ENCODE measurements at regions not wholly inside any gene's neighbourhood (a gene's known extent, or its start where the extent isn't known, plus 50 kb on each side); places are given as distances from the start of the nearest gene placed in this dataset.

DNA sequence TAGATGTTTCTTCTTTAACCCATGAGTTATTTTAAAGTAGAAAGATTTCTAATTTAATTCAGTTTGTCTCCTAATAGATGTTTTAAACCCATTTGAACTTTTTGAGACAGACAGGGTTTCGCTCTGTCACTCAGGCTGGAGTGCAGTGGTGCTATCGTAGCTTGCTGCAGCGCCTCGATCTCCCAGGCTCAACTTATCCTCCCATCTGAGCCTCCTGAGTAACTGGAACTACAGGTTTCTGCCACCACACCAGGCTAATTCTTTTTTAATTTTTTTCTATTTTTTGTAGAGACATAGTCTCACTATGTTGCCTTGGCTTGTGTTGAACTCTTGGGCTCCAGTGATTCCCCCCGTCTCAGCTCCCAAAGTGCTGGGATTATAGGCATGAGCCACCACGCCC, 53.0 kb upstream of the RAB18 start:
- DNase-seq (ENCODE audit: extremely low read depth, low read depth): no peak
- no peak overlapping the region for H3K4me3 ChIP-seq (replicated peaks; ENCODE audit: low read depth, low read length)
- TF ChIP-seq, protein P1, sequence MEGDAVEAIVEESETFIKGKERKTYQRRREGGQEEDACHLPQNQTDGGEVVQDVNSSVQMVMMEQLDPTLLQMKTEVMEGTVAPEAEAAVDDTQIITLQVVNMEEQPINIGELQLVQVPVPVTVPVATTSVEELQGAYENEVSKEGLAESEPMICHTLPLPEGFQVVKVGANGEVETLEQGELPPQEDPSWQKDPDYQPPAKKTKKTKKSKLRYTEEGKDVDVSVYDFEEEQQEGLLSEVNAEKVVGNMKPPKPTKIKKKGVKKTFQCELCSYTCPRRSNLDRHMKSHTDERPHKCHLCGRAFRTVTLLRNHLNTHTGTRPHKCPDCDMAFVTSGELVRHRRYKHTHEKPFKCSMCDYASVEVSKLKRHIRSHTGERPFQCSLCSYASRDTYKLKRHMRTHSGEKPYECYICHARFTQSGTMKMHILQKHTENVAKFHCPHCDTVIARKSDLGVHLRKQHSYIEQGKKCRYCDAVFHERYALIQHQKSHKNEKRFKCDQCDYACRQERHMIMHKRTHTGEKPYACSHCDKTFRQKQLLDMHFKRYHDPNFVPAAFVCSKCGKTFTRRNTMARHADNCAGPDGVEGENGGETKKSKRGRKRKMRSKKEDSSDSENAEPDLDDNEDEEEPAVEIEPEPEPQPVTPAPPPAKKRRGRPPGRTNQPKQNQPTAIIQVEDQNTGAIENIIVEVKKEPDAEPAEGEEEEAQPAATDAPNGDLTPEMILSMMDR (IDR thresholded peaks at IDR 0.05; ENCODE audit: low read depth, low read length, missing control alignments): no peak

DNA sequence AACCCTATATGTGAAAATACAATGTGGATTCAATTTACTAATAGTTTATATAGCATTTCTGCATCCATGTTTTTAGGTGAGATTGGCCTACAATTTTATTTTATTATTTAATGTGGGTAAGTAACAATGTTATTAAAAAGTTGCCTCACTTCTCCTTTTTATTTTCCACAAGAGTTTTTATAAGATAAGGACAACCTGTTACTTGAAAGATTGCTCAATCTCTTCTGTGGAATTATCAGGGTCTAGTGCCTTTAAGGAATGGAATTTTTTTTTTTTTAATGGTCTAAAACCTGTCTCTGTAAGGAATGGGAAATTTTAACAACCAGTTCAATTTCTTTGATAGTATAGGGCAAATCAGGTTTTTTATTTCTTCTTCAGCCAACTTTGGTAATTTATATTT, 53.9 kb upstream of the RAB18 start:
- TF ChIP-seq, protein P1 (IDR thresholded peaks at IDR 0.05; ENCODE audit: low read depth, low read length, missing control alignments): no peak
- DNase-seq (ENCODE audit: extremely low read depth, low read depth): no peak
- no peak overlapping the region for H3K4me3 ChIP-seq (replicated peaks; ENCODE audit: low read depth, low read length)

- H3K4me3 ChIP-seq (replicated peaks; ENCODE audit: low read depth, low read length): no peak overlapping the region
- no peak for DNase-seq (ENCODE audit: extremely low read depth, low read depth)
- TF ChIP-seq, protein P1 (IDR thresholded peaks at IDR 0.05; ENCODE audit: low read depth, low read length, missing control alignments): no peak
These were observed 54.5 kb upstream of the RAB18 start for GRCh38 chr10:27449571-27449970.

DNA sequence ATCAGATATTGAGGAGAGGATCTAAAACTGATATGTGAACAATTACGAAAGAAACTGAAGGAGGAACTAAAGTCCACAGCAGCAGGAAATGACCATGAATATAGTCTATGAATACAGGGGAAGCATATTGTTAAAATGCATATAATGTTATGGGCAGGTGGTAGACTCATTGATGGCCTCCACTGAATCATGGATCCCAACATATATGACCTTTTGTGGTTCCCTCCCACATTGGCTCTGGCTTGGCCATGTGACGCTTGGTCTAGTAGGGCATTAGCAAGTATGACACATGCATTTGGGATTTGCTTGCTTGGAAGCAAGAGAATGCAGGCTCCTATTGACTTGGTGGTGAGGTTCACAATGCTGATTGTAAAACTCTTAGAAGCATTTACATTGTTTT, 55.2 kb upstream of the RAB18 start:
- DNase-seq (ENCODE audit: extremely low read depth, low read depth): peak; percentile 22
- no peak overlapping the region for H3K4me3 ChIP-seq (replicated peaks; ENCODE audit: low read depth, low read length)
- TF ChIP-seq, protein P1 (IDR thresholded peaks at IDR 0.05; ENCODE audit: low read depth, low read length, missing control alignments): no peak

- TF ChIP-seq, protein P1 (IDR thresholded peaks at IDR 0.05; ENCODE audit: low read depth, low read length, missing control alignments): no peak
- no peak for DNase-seq (ENCODE audit: extremely low read depth, low read depth)
- H3K4me3 ChIP-seq (replicated peaks; ENCODE audit: low read depth, low read length): no peak overlapping the region
These were observed 56.6 kb upstream of the RAB18 start for GRCh38 chr10:27447540-27447939.

DNA sequence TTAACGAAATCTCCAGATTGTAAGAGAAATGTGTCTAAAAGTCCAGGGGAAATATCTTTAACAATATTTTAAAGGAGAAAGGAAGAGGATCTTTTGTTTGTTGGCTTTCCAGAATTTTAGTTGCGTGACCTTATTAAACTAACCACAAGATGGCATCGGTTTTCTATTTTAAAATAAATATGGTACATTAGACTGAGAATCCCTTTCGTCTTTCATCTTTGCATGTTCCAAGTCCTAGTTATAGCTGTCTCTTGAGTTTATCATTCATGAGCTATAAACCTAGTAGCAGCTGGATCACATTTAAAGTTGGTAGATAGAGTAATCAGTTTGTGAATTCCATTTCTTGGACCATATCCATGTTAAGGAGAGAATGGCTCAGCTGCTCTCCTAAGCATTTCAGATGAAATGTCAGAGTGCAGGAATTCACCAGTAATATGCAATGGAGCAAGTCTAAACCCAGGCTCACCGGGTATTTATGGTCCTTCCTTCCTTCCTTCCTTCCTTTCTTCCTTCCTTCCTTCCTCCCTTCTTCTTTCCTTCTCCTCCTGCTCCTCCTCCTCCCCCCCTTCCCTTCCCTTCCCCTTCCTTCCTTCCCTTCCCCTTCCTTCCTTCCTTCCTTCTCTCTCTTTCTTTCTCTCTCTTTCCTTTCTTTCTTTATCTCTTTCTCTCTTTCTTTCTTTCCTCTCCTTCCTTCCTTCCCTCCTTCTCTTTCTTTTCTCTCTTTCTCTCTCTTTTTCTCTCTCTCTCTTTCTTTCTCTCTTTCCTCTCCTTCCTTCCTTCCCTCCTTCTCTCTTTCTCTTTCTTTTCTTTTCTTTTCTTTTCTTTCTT, 57.8 kb upstream of the RAB18 start:
- H3K4me3 ChIP-seq (replicated peaks; ENCODE audit: low read depth, low read length): no peak overlapping the region
- peak; percentile 24 for DNase-seq (ENCODE audit: extremely low read depth, low read depth)
- TF ChIP-seq, protein P1 (IDR thresholded peaks at IDR 0.05; ENCODE audit: low read depth, low read length, missing control alignments): peak; percentile 25

Measured in HFF-Myc (cell line).